Dermis blood vessel endothelial cell (primary cell): ENCODE measurements at regions not wholly inside any gene's neighbourhood (a gene's known extent, or its start where the extent isn't known, plus 50 kb on each side); places are given as distances from the start of the nearest gene placed in this dataset.
"Not testable (repeated sequence)": the region's sequence is repeated elsewhere in the genome, so short reads cannot be mapped to it uniquely, and the experiment has no call there.

Experiments used
- DNase-seq: peaks from one replicate; pipeline ENCODE4 v3.0.0; 2010

DNA sequence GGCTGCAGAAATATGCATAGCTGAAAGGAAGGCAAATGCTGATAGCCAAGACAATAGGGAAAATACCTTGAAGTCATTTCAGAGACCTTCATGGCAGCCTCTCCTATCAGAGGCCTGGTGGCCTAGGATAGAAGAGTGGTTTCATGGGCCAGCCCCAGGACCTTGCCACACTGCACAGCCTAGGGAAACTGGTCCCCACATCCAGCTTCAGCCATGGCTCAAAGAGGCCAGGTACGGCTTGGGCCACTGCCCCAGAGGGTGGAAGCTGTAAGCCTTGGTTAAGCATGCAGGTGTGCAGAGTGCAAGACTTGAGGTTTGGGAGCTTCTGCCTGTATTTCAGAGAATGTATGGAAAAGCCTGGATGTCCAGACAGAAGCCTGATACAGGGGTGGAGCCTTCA is 101.0 kb upstream of the KITLG start:
- no peak for DNase-seq

- no peak for DNase-seq
Observed at GRCh38 chr12:88677464-88677863, 97.2 kb upstream of the KITLG start.

DNA sequence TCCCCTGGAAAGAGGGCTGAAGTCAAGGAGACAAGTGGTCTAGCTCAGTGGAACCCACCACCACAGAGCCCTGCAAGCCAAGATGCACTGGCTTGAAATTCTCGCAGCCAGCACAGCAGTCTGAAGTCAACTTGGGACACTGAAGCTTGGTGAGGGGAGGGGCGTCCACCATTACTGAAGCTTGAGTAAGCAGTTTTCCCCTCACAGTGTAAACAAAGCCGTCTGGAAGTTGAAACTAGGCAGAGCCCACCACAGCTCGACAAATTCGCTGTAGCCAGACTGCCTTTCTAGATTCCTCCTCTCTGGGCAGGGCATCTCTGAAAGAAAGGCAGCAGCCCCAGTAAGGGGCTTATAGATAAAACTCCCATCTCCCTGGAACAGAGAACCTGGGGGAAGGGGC is 87.3 kb upstream of the KITLG start:
- DNase-seq, result not testable (repeated sequence)

DNA sequence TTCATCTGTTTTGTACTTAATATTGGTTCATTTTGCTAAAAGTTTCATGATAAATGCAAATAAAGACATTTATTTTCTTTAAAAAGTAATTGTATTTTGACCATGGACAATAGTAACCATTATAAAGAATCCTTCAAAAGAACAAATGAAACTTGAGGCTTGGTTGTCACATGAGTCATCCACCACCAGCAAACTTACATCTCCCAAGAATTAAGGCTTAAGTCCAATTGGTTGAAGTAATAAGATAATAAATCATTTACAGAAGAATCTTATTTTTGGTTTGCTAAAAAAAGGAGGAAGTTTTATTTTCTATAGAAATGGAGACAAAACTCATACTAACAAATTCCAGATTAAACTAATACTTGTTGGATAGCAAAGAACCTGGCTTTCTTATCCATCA is 84.8 kb upstream of the KITLG start:
- no peak for DNase-seq

GRCh38 chr12:88662961-88663360 is 82.7 kb upstream of the KITLG start:
- DNase-seq, result peak; percentile 44

- DNase-seq, result no peak
Observed at GRCh38 chr12:88662093-88662492, 81.8 kb upstream of the KITLG start.

- no peak for DNase-seq
Observed at GRCh38 chr12:88658009-88658408, 77.7 kb upstream of the KITLG start.

DNA sequence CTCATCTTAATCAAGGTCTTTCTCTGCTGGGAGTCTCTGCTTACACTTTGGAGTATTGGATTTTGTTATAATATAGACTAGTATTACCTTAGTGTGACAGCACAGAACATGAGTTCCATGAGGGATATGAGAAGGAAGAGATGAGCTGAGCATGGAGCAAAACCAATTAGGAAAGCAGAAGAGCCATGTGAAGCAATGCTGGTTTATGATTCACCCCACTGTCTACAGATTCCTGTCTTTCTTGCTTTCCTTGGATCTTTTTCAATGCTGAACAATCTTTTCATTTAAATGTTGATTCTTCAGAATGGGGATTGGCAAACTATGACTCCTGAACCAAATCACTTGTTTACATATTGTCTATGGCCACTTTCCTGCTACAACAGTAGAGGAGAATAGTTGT is 70.4 kb upstream of the KITLG start:
- DNase-seq, result no peak

DNA sequence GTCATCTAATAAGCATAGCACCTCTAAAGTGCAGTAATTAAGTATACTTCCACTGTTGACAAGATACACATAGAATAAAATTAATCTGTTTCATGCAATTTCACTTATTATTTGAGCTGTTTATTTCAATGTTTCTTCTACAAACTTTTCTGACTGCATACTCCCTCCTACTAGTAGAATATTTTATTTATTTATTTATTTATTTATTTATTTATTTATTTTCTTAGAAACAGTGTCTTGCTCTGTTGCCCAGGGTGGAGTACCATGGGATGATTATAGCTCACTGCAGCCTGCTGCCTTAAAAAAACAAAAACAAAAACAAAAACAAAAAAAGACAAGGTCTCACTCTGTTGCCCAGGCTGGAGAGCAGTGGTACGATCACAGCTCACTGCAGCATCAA is 68.4 kb upstream of the KITLG start:
- no peak for DNase-seq

DNA sequence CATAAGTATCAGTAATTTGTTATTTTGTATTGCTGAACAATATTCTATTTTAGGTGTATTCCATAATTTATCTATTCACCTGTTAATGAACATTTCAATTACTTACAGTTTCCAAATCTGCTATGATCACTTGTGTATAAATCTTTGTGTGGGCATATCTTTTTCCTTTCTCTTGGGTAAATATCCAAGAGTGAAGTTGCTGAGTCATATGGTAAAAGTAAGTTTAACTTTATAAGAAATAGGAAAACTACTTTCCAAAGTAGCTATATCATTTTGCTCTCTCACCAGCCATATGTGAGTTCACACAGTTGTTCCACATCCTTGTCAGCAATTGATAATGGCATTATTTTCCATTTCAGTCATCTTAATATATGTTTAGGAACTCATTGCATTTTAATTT is 66.6 kb upstream of the KITLG start:
- DNase-seq, result no peak

- DNase-seq, result no peak
Observed at GRCh38 chr12:88645816-88646215, 65.5 kb upstream of the KITLG start.

- no peak for DNase-seq
Observed at GRCh38 chr12:88644946-88645702, 64.9 kb upstream of the KITLG start.

DNA sequence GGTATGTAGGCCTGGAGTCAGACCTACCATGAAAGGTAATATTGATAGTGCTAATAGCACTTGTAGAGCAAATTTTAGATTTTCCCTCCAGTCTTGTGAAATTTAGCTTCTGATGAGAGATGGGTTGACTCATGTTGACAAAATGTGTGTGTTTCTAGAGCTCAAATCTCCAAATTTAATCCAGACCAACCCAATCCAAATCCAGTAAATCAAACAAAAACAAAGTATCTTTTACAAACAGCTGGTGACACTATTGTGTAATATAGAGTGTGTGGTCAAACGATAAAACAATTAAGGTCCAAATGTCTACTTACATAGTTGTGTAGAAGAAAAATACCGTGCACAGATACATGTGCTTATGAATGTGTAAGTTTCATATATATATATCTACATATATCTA is 63.4 kb upstream of the KITLG start:
- no peak for DNase-seq

- no peak for DNase-seq
Observed at GRCh38 chr12:88642675-88643431, 62.6 kb upstream of the KITLG start.

DNA sequence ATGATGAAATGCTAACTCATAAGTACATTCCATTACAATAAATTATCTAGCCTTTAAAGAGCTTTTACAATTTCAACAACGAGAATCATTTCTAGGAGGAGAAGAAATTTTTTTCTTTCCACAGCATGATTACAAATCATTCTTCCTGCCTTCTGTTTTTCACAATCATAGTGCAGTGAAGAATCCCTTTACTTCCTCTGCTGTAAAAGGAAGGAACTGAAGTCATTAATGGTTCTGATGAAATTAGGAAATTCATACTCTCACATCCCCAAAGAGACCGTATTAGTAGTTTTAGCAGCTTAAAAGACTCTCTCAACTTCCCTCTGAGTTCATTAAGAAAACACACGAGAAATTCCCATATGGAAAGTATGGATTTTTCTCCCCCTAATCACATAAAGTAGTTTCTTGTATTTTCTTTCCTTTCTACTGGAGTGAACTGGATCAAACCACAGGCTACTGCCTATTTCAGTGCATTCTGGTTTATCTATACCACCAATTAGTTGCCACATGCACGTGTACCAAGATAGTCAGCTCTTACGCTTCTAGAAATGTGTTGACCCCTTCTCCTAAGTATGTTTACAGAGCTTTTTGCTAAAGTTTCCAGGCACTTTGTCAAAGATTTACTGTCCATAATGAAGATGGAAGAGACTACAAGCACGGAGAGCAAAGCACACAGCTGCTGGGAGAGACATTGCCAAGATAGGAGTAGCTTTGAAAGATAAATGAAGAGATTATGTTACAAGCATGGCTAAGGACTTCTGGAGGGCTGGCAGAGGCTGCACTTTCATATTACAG is 58.9 kb upstream of the KITLG start:
- DNase-seq, result peak; percentile 57

GRCh38 chr12:88638388-88638787 is 58.1 kb upstream of the KITLG start:
- peak; percentile 26 for DNase-seq

- peak; percentile 26 for DNase-seq
Observed at GRCh38 chr12:88634008-88634407, 53.7 kb upstream of the KITLG start.

GRCh38 chr12:88633312-88633711 is 53.0 kb upstream of the KITLG start:
- peak; percentile 19 for DNase-seq

DNA sequence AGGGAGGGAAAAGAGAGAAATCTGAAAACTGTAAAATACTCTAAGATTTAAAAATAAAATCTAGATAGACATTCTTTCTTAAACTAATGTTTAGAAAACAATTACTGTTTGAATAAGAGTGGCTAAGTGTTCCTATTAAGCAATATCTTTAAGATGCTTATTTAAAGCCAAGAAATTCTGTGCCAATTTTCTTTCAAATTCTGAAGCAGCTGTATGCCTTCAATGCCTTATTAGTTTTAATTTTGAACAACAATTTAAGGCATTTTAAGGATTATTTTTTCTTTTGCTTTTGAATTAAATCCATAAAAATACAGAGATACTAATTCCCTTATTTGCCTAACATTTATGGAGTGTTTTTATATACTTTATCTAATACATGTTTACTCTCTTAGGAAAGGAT is 50.3 kb upstream of the KITLG start:
- DNase-seq, result no peak
